Posterior vena cava (tissue), 2 donors: ENCODE measurements at regions not wholly inside any gene's neighbourhood (a gene's known extent, or its start where the extent isn't known, plus 50 kb on each side); places are given as distances from the start of the nearest gene placed in this dataset.

Experiments
- DNase-seq: peaks from one replicate; pipeline ENCODE4 v3.0.0-alpha.2; 2020; ENCODE audit warnings: low spot score
- intact Hi-C, 2 donors: fragments of 100-400 bp; cut with DNase I; formaldehyde crosslinking; loops; one replicate each; pipeline versions ENCODE4 v1.14.1 to v1.14.2; 2022 to 2023
- donor health status: DM: yes; HTN: yes; CAD: no.
- donor health status: DM: yes; HTN: yes; CAD: no.

GRCh38 chr2:198691236-198691635, 766.5 kb downstream of the SATB2 start:
- intact Hi-C loops = no loop called here
- DNase-seq = no peak

GRCh38 chr2:198664321-198664720, 793.4 kb downstream of the SATB2 start:
- intact Hi-C loops = no loop called here
- DNase-seq = no peak

GRCh38 chr2:198662905-198663304, 794.8 kb downstream of the SATB2 start:
- intact Hi-C loops = no loop called here
- DNase-seq = no peak

- intact Hi-C loops = no loop called here
Measured at GRCh38 chr2:198660501-198660900, 797.2 kb downstream of the SATB2 start.

GRCh38 chr2:198659096-198659870, 798.5 kb downstream of the SATB2 start:
- intact Hi-C loops = no loop called here
- no peak for DNase-seq

More at GRCh38 chr2:198660501-198660900, 797.2 kb downstream of the SATB2 start:
- DNase-seq = no peak

- intact Hi-C loops = loop anchor here in 1 of 2 donors (2.0 kb wide), 1 partner anchor 483 kb away; no protein-coding TSS in a partner anchor
- DNase-seq = no peak
Measured at GRCh38 chr2:198657512-198658121, 800.1 kb downstream of the SATB2 start.

GRCh38 chr2:198656869-198657268, 800.9 kb downstream of the SATB2 start:
- DNase-seq = no peak
- intact Hi-C loops = loop anchor here in 1 of 2 donors (2.0 kb wide), 1 partner anchor 484 kb away; no protein-coding TSS in a partner anchor

- intact Hi-C loops = no loop called here
- DNase-seq = no peak
Measured at GRCh38 chr2:198654646-198655045, 803.1 kb downstream of the SATB2 start.

GRCh38 chr2:198653311-198653710, 804.4 kb downstream of the SATB2 start:
- intact Hi-C loops = no loop called here

GRCh38 chr2:198652461-198652860, 805.3 kb downstream of the SATB2 start:
- intact Hi-C loops = no loop called here
- DNase-seq = no peak

More at GRCh38 chr2:198653311-198653710, 804.4 kb downstream of the SATB2 start:
- DNase-seq = no peak

GRCh38 chr2:198645816-198646215, 811.9 kb downstream of the SATB2 start:
- intact Hi-C loops = no loop called here
- no peak for DNase-seq

- DNase-seq = no peak
- intact Hi-C loops = no loop called here
Measured at GRCh38 chr2:198641161-198641560, 816.6 kb downstream of the SATB2 start.

- intact Hi-C loops = no loop called here
- DNase-seq = no peak
Measured at GRCh38 chr2:198640463-198640862, 817.3 kb downstream of the SATB2 start.

- intact Hi-C loops = no loop called here
- no peak for DNase-seq
Measured at GRCh38 chr2:198639580-198639979, 818.2 kb downstream of the SATB2 start.

GRCh38 chr2:198638577-198638976, 819.2 kb downstream of the SATB2 start:
- intact Hi-C loops = no loop called here
- DNase-seq = no peak

- intact Hi-C loops = no loop called here
- DNase-seq = no peak
Measured at GRCh38 chr2:198630384-198630783, 826.0 kb downstream of the PLCL1 start.

- no peak for DNase-seq
- intact Hi-C loops = no loop called here
Measured at GRCh38 chr2:198628596-198628995, 824.2 kb downstream of the PLCL1 start.

GRCh38 chr2:198622986-198623730, 818.8 kb downstream of the PLCL1 start:
- no peak for DNase-seq
- intact Hi-C loops = no loop called here

- DNase-seq = no peak
- intact Hi-C loops = no loop called here
Measured at GRCh38 chr2:198615972-198616371, 811.6 kb downstream of the PLCL1 start.

- no peak for DNase-seq
- intact Hi-C loops = no loop called here
Measured at GRCh38 chr2:198611201-198611600, 806.8 kb downstream of the PLCL1 start.
